Neural progenitor cell (in vitro differentiated cells): ENCODE measurements at regions not wholly inside any gene's neighbourhood (a gene's known extent, or its start where the extent isn't known, plus 50 kb on each side); places are given as distances from the start of the nearest gene placed in this dataset.

Source experiments
- CTCF ChIP-seq: fragments of 200-600 bp; sonication (generic); IDR thresholded peaks from 2 replicates; pipeline ENCODE4 v1.5.1; 2017; ENCODE audit warnings: antibody characterized with exemption, mild to moderate bottlenecking
- EZH2 ChIP-seq: fragments of 200-600 bp; sonication (generic); IDR thresholded peaks from 2 replicates; pipeline ENCODE4 v1.6.1; 2017; ENCODE audit warnings: antibody characterized with exemption, mild to moderate bottlenecking, moderate library complexity

- TF ChIP-seq CTCF (no peak), EZH2 (no peak)
These were observed 1070.2 kb downstream of the EFNB2 start for GRCh38 chr13:105465251-105465650.
